Fibroblast of peridontal ligament (primary cell): ENCODE measurements at regions not wholly inside any gene's neighbourhood (a gene's known extent, or its start where the extent isn't known, plus 50 kb on each side); places are given as distances from the start of the nearest gene placed in this dataset.

Experiments
- DNase-seq: peaks from one replicate; pipeline ENCODE4 v3.0.0-alpha.2; 2010; ENCODE audit errors: extremely low read depth

GRCh38 chr4:138692411-138692810, 323.2 kb upstream of the NOCT start:
- DNase-seq = no peak

DNA sequence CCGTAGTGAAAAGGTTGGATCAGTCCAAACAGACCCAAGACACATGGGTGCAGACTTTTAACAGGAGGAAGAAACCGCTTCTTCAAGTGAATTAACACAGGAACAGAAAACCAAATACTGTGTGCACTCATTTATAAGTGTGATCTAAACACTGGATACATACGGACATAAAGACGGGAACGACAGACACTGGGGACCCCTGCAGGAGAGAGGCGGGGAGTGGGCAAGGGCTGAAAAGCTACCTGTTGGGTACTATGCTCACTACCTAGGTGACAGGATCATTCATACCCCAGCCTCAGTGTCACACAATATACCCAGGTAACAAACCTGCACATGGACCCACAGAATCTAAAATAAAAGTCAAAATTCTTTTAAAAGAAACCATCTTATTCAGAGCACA, 326.0 kb upstream of the NOCT start:
- no peak for DNase-seq

DNA sequence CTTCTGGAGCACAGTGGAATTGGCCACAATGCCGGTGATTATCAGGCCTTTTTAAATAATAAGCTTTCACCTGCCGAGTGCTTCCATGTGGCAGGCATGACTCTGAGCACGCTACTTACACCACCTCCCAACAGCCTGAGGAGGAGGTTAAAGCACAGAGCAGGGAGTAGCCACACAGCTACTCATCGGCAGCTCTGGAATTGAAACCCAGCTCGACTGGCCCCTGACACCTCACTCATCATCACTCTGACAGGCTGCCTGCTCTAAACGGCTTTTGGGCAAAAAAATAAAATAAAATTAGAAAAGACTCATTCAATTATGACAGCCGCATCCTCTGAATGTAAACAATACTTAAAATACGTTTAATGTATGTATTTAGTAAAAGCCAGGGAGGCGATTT, 326.4 kb upstream of the NOCT start:
- no peak for DNase-seq

GRCh38 chr4:138688408-138689085, 327.0 kb upstream of the NOCT start:
- DNase-seq = no peak

DNA sequence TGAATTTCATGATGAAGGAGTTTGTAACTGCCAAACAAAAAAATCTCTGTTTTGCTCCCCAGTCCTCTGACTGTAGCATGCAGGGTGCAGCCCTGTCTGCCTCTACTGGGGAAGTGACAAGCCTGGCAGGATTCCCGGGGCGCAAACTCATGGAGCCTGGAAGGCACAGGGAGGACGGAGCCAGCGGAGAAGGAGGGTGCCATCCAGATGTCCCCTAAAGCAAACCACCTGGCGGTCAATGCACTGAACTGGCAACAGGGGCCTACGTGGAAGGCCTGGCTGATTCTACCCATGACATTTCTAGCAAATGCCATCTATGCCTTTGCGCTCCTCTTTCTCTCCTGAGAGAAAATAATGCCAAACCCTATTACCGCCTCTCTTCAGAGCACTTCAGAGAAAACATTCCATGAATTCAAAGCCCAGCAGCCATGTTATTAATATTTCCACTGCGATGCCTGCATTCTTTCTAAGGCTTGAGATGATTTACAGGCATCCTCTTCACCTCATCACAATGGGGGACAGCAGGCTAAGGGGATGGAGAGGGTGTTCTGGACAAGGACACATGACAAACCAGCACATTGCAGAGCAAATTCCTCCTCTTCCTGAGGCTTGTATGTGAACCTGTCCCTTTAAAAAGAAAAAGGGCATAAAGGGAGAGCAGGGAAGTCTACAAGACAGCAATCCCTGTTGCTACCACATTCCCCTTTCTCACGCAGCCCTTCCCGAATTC, 329.3 kb upstream of the NOCT start:
- no peak for DNase-seq

GRCh38 chr4:138685316-138685715, 330.3 kb upstream of the NOCT start:
- DNase-seq = no peak

DNA sequence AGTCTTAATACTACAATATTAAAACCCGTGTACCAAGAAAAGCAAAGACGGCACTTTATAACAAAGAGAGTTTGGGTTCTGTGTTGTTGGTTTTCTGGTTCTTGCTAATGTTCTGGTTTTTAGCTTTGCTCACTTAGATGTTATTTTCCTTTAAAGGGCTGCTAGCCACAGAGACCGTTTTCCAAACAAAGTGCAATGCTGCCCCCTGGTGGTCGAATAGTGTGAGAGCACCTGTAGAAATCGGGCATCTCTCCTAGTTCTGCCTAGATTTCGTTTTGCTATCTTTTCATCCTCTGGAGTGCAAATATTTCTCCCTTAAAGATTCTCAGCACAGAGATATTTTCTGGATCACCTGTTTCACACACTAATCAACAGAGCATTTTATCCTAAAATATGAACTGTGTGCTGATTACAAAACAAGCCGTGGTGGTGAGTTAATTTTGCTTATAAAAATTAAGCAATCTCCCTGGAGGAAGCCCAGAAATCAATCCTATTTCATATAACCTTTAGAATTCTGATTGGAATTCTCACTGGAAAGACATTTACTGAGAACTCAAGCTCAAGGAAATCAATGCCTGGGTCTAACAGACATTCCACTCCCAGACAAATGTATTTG, 334.5 kb upstream of the NOCT start:
- peak; percentile 91 for DNase-seq

DNA sequence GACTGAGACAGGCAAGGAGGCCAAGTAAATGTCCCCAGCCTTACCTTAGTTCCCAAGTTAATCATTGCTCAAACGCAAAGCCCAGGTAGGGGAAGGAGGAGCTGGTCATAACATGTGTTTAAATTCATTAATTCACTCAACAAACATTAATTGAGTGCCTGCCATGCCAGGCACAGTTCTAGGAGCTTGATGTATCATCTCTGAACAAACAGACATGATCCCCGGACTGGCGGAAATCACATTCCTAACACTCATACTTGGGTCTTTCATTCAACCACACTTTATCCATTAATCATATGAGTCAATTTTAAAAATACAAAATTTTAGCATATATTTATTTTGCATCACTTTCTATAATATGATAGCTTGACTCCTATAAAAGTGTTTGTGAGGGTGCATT, 335.3 kb upstream of the NOCT start:
- DNase-seq = no peak

DNA sequence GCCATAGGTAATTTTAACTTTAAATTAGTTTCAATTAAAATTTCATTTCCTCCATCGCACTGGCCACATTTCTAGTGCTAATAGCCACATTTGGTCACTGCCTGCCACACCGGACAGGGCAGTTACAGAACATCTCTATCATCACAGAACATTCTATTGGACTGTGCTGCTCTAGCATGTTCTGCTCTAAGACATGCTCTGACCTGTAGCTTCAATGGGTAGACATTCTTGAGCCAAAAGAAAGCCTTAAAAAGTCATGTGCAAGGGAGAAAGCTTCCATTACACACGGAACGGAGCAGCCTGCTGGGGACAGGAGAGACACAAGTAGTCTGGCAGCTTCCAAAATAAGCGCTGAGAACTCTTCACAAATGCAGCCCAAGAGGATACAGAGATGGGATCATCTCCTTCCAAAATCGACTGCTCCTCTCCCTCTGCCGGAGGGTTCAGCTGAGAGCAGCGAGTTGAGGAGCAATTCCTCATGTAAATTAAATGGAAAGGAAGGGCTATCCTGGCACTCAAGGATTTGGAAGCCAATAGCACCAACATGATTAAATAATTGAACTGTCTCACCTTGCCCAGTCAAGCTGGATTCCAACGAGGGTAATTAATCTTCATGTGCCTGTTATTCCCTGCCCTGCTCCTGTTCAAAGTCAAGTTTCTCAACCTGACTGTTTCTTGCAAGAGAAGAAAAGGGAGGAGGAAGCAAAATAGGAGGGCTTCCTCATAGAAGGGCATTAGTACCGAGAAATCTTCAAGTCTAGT, 336.4 kb upstream of the NOCT start:
- no peak for DNase-seq

GRCh38 chr4:138677748-138678147, 337.8 kb upstream of the NOCT start:
- peak; percentile 27 for DNase-seq

DNA sequence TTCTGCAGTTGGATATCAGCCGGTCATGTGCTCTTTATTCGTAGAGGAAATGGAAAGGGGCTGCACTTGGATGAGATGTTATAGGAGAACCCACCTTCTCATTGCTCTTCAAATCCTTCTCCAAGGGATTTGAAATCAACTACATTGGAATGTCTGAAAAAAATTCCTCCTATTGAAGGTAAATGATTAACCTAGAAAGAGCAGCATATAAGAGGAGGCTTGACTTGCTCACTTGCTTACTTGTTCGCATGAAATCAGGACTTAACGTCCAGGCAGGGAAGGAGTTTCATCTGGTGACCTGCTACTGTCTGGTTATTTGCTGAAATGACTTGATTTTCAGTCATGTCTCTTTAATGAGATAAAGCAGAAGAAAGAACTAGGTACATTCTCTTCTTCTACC, 338.4 kb upstream of the NOCT start:
- no peak for DNase-seq

DNA sequence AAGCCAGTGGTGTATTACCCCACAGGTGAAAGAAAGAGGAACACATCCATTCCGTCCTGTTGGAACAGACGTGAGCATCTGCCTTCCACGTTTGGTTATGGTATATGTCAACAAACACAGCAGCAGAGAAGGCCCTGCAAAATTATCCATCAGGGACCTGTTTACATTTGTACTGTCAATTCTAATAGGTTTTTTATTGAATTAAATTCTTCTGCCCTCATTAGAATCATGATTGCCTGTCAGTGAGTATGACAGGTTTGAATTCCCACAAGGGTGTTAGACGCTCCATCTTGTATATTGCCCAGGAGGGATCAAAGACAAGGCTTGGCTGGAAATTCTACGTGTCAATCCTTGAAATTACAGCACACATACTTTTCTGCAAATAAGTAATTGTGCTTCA, 339.9 kb upstream of the NOCT start:
- DNase-seq = no peak

DNA sequence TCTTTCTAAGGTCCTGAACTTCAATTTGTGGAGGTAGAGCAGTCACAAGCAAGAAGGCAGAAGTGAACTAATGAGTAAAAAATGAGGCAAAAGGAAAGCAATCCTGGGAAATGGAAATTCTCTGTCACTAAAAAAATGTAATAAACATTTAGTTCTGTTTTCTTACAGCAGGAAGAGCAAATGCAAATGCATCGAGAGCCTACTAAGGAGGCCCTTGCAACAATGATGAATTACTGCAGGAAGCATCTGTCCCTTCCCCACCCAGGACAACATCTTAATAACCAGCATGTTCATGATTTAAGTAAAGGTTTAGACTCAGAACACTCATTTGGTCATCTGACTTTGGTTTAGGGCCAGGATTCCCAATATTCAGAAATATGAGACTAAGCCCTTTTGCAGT, 341.4 kb upstream of the NOCT start:
- DNase-seq = no peak

GRCh38 chr4:138673053-138673452, 342.5 kb upstream of the NOCT start:
- DNase-seq = no peak

- no peak for DNase-seq
These were observed 343.1 kb upstream of the NOCT start for GRCh38 chr4:138672393-138672976.

DNA sequence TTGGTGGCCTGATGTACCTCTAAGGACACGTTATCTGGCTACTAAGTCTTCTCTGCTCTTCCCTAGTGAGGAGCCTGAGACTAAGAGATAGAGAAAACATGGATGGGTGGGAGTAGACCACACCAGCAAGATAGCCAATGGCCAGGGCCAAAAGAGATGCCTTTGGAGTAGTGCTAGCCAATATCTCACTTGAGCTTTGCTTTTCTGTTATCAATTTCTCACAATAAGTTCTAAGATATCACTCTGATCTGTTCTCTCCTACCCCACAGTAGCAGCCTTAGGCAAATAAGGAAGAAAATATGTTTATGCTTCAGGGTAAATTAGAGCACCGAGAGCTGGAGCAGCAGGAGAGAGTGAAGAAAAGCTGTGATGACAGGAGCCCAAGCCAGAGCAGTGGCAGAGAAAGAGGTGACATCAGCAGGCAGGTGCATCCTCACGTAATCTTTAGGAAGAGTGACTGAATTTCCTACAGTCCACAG, 343.9 kb upstream of the NOCT start:
- no peak for DNase-seq

- no peak for DNase-seq
These were observed 344.5 kb upstream of the NOCT start for GRCh38 chr4:138671106-138671505.

DNA sequence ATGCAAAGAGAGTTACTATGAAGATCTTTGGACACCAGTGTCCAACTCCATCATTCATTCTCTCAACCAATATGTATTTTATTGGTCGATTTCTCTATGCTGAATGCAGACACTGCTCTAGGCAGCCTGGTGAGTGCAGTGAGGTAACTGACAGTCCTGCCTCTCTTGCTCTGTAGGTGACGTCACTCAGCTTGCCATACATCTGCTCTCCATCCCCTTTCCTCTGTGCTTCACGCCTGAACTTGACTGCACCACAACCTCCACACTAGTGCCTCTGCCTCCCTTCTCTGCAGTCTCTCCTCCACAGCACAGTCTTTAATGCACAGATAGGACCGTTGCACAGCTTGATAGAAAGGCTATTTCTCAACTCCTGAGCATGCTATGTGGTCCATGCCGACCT, 344.9 kb upstream of the NOCT start:
- DNase-seq = no peak

DNA sequence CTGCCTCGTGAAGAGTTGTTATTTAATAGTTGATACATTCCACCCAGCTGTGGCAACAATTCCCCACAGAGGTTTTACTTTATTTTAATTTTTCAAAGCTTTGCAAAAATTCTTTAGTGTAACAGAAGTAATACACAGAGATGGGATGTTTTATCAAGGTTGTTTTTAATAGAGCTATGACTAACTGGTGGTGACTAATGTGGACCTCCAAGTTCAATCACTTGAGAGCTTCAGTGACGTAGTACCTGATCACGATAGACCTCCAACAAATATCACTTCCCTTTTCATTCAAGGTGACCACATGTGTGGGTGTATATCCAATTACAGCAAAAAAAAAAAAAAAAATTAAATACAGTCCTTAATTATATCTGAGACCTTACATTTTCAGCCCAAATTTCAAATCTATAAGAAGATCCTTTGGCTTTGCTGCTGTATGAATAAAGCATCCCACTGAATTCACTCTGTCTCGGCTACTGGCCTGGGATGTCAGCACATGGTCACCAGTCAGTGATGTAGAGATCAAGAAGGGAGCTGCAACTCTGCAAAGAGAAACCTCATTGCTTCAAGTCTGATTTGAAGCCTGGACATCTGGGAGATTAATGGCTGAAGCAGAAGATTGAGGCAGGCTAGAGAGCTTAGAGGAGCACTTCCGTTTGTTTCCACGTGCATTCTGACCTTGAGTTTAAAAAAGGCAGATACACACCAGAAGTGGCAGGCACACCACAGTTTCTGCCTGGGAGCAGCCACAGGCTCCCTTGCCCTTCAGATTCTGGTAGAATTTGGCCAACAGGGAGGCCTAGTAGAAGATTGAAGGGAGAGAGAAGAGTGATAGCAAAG, 345.9 kb upstream of the NOCT start:
- DNase-seq = peak; percentile 57

DNA sequence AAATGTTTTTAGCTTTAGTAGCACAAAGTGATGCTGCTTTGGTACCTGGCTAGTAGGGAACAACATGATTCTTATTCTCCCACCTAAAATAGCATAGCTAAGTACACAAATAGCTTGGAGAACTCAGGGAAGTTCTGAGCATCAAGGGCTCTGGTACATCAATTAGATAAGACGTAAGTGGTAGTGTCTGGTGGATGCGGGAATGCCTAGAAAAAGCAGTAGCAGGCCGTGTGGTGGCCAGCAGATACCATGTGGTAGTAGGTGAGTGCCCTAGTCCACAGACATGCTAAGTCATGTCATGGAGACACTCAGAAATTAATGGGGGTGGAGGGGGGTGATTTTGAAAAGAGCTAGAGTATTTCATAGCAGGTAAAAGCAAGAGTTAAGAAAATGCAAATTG, 347.3 kb upstream of the NOCT start:
- no peak for DNase-seq

DNA sequence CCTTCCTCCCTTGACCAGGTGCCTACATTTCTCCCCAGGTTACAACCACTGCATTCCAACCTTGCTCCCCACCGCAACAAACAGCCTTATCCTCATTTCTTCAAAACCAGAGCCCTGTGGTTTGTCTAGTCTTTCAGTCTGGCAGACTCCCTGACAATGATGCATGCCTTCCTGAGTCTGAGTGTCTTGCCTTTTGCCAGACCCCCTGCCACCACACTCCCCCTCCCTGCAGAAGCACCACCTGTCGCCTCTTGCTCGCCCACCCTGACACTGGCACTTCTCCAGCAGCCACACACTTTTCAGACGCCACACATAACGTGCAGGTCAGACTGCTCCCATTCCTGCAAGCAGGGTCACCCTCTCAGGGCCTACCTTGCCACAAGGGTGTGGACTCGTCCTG, 349.2 kb upstream of the NOCT start:
- DNase-seq = no peak
